Colonic mucosa (tissue), 4 donors: ENCODE measurements at regions not wholly inside any gene's neighbourhood (a gene's known extent, or its start where the extent isn't known, plus 50 kb on each side); places are given as distances from the start of the nearest gene placed in this dataset.

ENCODE experiments used
- DNase-seq: peaks from one replicate; pipeline ENCODE4 v3.0.0-alpha.2; 2020
- H3K27ac ChIP-seq: fragments of 200-600 bp; one replicate; pipeline ENCODE4 v1.8.0; 2021
- H3K27me3 ChIP-seq: fragments of 200-600 bp; one replicate; pipeline ENCODE4 v1.8.0; 2021
- H3K36me3 ChIP-seq: fragments of 200-600 bp; one replicate; pipeline ENCODE4 v1.8.0; 2021
- H3K4me1 ChIP-seq: fragments of 200-600 bp; one replicate; pipeline ENCODE4 v1.8.0; 2021; ENCODE audit warnings: mild to moderate bottlenecking
- H3K4me3 ChIP-seq: fragments of 200-600 bp; one replicate; pipeline ENCODE4 v1.8.0; 2021
- H3K9ac ChIP-seq, 2 donors: one replicate each; pipeline ENCODE4 v1.7.0; 2013; ENCODE audit warnings: control low read depth in 2 of 2, low read depth in 2 of 2, low read length in 2 of 2
- H3K9me3 ChIP-seq: fragments of 200-600 bp; one replicate; pipeline ENCODE4 v1.8.0; 2021
- intact Hi-C: fragments of 100-400 bp; cut with DNase I; formaldehyde crosslinking; loops from one replicate; pipeline ENCODE4 v1.14.1; 2022
- TF ChIP-seq, protein P1 (sequence below): fragments of 200-600 bp; IDR thresholded peaks from one replicate; pipeline ENCODE4 v1.8.0; 2022; ENCODE audit warnings: antibody characterized with exemption, mild to moderate bottlenecking
- donor health status: healthy.
- donor health status: DM: no; HTN: no; CAD: no.
- donor health status: DM: no; HTN: no; CAD: no.

DNA sequence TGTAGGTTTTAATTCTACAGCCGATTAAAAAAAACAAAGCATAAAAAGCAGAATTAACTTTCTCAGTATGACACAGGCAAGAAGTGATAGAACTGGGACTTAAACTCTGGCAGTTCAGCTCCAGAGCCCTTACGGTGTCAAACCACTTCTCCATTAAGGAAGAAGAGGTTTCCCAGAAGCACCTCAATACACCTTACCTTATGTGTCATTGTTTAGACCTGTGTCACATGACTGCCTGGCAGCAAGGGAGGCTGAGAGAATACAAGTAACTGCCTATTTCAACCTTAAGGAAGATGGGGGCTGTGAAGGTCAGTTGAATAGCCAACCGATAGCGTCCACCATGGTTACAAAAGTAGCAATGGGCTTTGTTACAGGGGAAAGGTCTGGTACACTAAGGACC is 54.6 kb upstream of the ARHGAP5 start:
- intact Hi-C loops, result no loop called here
- no peaks in the 10 kb centered on the region for H3K9me3 ChIP-seq
- no peak overlapping the region for H3K4me3 ChIP-seq
- H3K27me3 ChIP-seq, result no peaks in the 10 kb centered on the region
- H3K27ac ChIP-seq, result no peak overlapping the region
- no peaks in the 10 kb centered on the region for H3K4me1 ChIP-seq
- H3K36me3 ChIP-seq, result no peaks in the 10 kb centered on the region
- H3K9ac ChIP-seq, result no peak overlapping the region
- TF ChIP-seq, protein P1, sequence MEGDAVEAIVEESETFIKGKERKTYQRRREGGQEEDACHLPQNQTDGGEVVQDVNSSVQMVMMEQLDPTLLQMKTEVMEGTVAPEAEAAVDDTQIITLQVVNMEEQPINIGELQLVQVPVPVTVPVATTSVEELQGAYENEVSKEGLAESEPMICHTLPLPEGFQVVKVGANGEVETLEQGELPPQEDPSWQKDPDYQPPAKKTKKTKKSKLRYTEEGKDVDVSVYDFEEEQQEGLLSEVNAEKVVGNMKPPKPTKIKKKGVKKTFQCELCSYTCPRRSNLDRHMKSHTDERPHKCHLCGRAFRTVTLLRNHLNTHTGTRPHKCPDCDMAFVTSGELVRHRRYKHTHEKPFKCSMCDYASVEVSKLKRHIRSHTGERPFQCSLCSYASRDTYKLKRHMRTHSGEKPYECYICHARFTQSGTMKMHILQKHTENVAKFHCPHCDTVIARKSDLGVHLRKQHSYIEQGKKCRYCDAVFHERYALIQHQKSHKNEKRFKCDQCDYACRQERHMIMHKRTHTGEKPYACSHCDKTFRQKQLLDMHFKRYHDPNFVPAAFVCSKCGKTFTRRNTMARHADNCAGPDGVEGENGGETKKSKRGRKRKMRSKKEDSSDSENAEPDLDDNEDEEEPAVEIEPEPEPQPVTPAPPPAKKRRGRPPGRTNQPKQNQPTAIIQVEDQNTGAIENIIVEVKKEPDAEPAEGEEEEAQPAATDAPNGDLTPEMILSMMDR, result no peak
- no peak for DNase-seq

DNA sequence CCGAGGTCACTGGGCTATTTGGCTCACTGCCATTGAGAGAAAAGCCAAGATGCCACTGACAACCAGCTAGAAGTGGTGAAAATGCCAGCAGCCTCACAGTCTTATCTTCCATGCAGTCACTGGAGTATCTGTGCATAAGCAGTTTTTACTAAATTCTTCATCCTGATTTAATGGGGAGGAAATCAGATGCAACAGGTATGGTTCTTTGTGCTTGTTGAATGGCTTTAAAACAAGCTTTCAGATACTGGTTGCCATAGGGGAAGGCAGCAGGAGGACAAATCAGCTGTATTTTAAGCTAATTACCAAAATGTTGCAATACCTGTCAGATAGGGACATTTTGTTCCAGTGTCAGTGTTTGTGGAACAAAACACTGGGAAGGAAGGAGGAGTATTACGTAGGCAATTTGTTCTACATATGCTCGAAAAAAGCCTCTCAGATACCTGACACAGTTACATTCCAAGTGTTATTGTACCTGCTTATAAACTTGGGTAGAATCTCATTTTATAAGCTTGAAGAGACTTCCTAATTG is 54.1 kb upstream of the ARHGAP5 start:
- Histone ChIP-seq H3K9ac (no peak overlapping the region), H3K4me1 (no peaks in the 10 kb centered on the region), H3K27ac (no peak overlapping the region), H3K9me3 (no peaks in the 10 kb centered on the region), H3K4me3 (no peak overlapping the region), H3K36me3 (no peaks in the 10 kb centered on the region), H3K27me3 (no peaks in the 10 kb centered on the region)
- no peak for DNase-seq
- TF ChIP-seq, protein P1, result no peak
- intact Hi-C loops, result no loop called here

DNA sequence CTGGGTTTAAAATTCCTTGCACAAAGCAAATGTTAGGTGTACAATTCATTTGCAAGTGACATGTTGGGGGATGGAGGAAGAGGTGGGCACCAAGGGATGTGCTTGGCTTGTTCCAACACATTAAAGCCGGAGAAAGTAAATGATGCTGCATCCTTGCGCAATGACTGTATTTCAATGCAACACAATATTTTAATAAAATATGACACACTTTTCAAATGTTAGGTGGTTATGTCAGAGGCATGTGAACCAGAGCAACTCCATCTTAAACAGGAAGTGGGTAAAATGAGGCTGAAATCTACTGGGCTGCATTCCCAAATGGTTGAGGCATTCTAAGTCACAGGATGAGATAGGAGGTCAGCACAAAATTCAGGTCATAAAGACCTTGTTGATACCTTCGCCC is 53.6 kb upstream of the ARHGAP5 start:
- intact Hi-C loops, result no loop called here
- Histone ChIP-seq H3K9me3 (no peaks in the 10 kb centered on the region), H3K4me3 (no peak overlapping the region), H3K27me3 (no peaks in the 10 kb centered on the region), H3K36me3 (no peaks in the 10 kb centered on the region), H3K4me1 (no peaks in the 10 kb centered on the region), H3K27ac (no peak overlapping the region), H3K9ac (no peak overlapping the region)
- TF ChIP-seq, protein P1, result no peak
- no peak for DNase-seq

DNA sequence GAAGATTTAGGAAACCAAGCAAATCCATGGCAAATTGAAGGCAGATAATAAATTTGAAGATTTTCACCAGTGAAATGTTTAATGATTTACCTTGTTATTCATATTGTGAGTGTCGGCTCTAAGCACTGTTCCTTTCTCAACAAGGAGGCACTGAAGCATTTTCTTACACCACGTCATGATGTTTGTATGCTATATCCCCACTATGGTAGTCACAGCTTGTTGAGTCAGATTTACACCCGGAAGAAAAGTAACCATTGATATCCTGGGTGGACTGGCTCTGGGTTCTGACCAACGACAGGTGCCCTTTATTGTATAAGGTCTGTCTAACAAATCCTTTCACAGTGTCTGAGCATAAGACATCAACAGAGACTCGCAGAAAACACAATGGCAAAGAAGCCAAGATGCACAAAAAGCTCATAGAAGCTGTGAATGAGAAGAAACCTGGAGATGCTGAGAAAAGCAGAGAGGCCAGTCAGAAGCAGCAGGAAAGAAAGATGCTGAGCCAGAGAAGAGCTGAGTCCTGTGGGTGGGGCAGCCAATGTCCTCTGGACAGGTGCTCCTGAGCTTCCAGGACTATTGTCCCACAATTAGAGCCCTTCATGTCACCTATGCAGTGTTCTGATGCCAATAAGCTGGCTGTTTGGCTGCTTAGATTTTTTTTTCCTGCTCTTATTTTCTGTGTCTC is 49.7 kb upstream of the ARHGAP5 start:
- H3K27ac ChIP-seq, result no peak overlapping the region
- no peak overlapping the region for H3K4me3 ChIP-seq
- no peaks in the 10 kb centered on the region for H3K9me3 ChIP-seq
- no peaks in the 10 kb centered on the region for H3K36me3 ChIP-seq
- H3K4me1 ChIP-seq, result no peaks in the 10 kb centered on the region
- H3K9ac ChIP-seq, result no peak overlapping the region
- intact Hi-C loops, result no loop called here
- H3K27me3 ChIP-seq, result no peaks in the 10 kb centered on the region
- TF ChIP-seq, protein P1, result no peak
- DNase-seq, result no peak
